ENCODE measurements at regions not wholly inside any gene's neighbourhood (a gene's known extent, or its start where the extent isn't known, plus 50 kb on each side); places are given as distances from the start of the nearest gene placed in this dataset.
"Not testable (repeated sequence)": the region's sequence is repeated elsewhere in the genome, so short reads cannot be mapped to it uniquely, and the experiment has no call there.

GRCh38 chr2:89797320-89798038, 1106.0 kb downstream of the RPIA start:
- TF ChIP-seq CTCF (IDR thresholded peaks at IDR 0.05; ENCODE audit: insufficient read depth, low read length): no peak
- no peak overlapping the region for H3K4me3 ChIP-seq (ENCODE audit: low read depth, low read length)
- no peak for DNase-seq (ENCODE audit: low read depth)

GRCh38 chr2:89801207-89801606, 1109.7 kb downstream of the RPIA start:
- H3K4me3 ChIP-seq (ENCODE audit: low read depth, low read length); DNase-seq (ENCODE audit: low read depth): not testable (repeated sequence)

- H3K4me3 ChIP-seq (ENCODE audit: low read depth, low read length): not testable (repeated sequence)
Measured at GRCh38 chr2:89806363-89806762, 1114.9 kb downstream of the RPIA start.

GRCh38 chr2:89811295-89811694, 1119.8 kb downstream of the RPIA start:
- no peak for TF ChIP-seq CTCF (IDR thresholded peaks at IDR 0.05; ENCODE audit: insufficient read depth, low read length)
- H3K4me3 ChIP-seq (ENCODE audit: low read depth, low read length): no peak overlapping the region

More at GRCh38 chr2:89806363-89806762, 1114.9 kb downstream of the RPIA start:
- DNase-seq (ENCODE audit: low read depth): not testable (repeated sequence)

GRCh38 chr2:89811910-89812309, 1120.4 kb downstream of the RPIA start:
- not testable (repeated sequence) for H3K4me3 ChIP-seq (ENCODE audit: low read depth, low read length); DNase-seq (ENCODE audit: low read depth)

More at GRCh38 chr2:89811295-89811694, 1119.8 kb downstream of the RPIA start:
- DNase-seq (ENCODE audit: low read depth): no peak

GRCh38 chr2:89814359-89814758, 1122.9 kb downstream of the RPIA start:
- H3K4me3 ChIP-seq (ENCODE audit: low read depth, low read length); DNase-seq (ENCODE audit: low read depth): not testable (repeated sequence)

GRCh38 chr2:89818873-89819272, 1127.4 kb downstream of the RPIA start:
- no peak for DNase-seq (ENCODE audit: low read depth)
- no peak overlapping the region for H3K4me3 ChIP-seq (ENCODE audit: low read depth, low read length)
- TF ChIP-seq CTCF (IDR thresholded peaks at IDR 0.05; ENCODE audit: insufficient read depth, low read length): no peak

- TF ChIP-seq CTCF (IDR thresholded peaks at IDR 0.05; ENCODE audit: insufficient read depth, low read length): no peak
- no peak for DNase-seq (ENCODE audit: low read depth)
- H3K4me3 ChIP-seq (ENCODE audit: low read depth, low read length): no peak overlapping the region
Measured at GRCh38 chr2:89819809-89820208, 1128.3 kb downstream of the RPIA start.

- no peak overlapping the region for H3K4me3 ChIP-seq (ENCODE audit: low read depth, low read length)
- no peak for DNase-seq (ENCODE audit: low read depth)
Measured at GRCh38 chr2:89820248-89820647, 1128.8 kb downstream of the RPIA start.

More at GRCh38 chr2:89820248-89820647, 1128.8 kb downstream of the RPIA start:
- TF ChIP-seq CTCF (IDR thresholded peaks at IDR 0.05; ENCODE audit: insufficient read depth, low read length): no peak
